HL-60/S4 treated with retinoic acid at 250 ng/mL for 4 days and 3 days (cell line): ENCODE measurements at regions not wholly inside any gene's neighbourhood (a gene's known extent, or its start where the extent isn't known, plus 50 kb on each side); places are given as distances from the start of the nearest gene placed in this dataset.
"Not testable (repeated sequence)": the region's sequence is repeated elsewhere in the genome, so short reads cannot be mapped to it uniquely, and the experiment has no call there.

ENCODE experiments used
- in situ Hi-C: fragments of 300-500 bp; cut with MboI; formaldehyde crosslinking; loops from 2 replicates; pipeline ENCODE4 v1.7.0; 2022; ENCODE audit warnings: low sequenced_read_pairs

GRCh38 chr2:111519071-111519470 is 364.9 kb downstream of the ANAPC1 start:
- in situ Hi-C loops: no loop called here

DNA sequence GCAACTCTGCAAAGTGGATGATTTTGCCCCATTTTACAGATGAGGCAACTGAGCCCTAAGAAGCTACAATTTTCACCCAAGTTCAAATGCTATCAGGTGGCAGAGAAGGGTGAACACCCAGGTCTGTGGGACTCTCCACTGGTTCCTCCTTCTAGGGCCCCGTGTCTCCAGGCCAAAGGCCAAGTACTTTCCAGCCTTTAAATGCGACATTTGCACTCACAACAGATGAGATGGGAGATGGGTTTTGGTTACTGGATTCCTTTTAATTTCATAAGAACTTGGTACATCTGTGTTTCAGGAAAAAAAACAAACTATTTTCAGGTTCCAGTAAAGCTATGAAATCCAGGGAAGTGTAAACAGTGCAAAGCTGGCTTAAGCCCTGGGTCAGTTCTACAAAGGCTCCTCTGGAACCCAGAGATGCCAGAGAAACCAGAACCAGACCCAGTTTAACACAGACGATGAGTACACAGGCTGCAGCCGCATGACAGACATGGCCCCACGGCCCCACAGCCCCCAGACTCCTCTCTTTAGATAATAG is 361.7 kb downstream of the ANAPC1 start:
- in situ Hi-C loops: no loop called here

- in situ Hi-C loops: no loop called here
Measured at GRCh38 chr2:111523009-111523408, 361.0 kb downstream of the ANAPC1 start.

DNA sequence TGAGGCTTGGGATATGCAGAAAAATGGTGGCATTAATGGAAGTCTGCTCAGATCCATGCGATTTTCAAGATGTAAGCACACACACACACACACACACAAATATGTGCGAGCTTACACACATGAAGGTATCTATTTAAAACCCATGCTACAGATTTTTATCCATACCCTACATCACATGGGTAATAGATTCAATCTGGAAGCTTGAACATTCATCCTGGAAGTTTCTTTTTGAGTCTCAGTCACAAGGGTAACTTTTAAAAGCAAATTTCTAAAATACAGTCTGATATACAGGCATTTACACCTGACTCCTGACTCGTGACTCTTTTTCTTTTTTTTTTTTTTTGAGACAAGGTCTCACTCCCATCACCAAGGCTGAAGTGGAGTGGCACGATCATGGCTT is 359.0 kb downstream of the ANAPC1 start:
- in situ Hi-C loops: not testable (repeated sequence)

DNA sequence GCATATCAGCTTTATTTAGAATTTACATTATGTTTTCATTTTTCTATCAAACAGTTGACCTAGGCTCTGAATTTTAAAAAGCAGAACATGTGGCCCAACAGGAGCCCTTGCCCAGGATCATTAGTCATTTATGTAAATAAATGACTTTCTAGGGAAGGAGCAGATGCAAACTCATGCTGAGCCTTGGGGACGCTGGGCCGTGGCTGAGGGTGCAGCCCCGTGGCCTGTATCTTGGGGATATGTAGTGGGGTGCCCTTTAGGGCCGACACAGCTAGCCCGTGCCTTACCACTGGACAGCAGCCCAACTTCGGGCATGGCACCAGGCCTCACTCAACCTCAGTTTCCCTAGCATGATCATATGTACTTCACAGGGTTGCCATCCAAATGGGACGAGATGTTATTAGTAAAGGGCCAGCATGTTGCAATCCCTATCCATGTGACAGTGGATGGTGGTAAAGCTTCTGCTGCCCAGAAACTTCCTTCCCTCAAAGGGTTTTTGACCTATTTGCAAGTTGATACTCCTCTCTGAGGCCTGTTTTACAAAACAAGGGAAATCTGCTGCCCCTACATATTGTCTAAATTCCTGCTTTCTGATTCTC is 357.9 kb downstream of the ANAPC1 start:
- in situ Hi-C loops: not testable (repeated sequence)

GRCh38 chr2:111527707-111528400 is 356.1 kb downstream of the ANAPC1 start:
- in situ Hi-C loops: not testable (repeated sequence)

- in situ Hi-C loops: not testable (repeated sequence)
Measured at GRCh38 chr2:111529022-111529421, 355.0 kb downstream of the ANAPC1 start.

DNA sequence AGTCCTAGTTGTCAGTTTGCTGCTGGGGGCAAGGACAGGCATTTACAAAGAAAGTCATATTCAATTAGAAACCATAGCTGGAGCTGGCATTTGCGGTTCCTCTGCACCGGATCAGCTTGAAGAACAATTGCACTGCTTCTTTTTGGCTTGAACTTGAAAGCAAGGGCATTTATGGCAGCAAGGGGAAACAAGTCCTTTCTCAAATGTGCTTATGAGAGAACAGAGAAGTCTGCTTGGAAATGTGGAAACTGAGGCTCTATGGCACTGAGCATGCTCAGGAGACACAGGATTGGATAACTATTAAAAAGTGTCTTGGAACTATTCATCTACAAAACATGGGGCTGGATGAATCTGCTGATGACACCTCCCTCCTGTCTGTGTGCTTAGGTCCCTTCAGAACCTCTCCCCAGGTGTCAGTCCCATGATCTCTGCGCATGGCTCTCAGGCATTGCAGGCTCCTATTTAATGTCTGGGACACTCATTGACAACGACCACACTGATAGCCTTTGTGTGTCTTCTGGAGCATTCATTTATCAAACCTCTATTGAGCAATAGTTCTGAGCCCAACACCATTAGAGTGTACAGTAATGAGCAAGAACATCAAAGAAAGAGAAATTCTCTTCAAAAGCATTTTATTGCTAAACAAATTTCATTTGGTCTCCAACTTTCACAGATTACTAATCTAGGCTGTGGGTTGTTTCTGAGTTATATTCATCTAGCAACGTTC is 353.6 kb downstream of the ANAPC1 start:
- in situ Hi-C loops: not testable (repeated sequence)

DNA sequence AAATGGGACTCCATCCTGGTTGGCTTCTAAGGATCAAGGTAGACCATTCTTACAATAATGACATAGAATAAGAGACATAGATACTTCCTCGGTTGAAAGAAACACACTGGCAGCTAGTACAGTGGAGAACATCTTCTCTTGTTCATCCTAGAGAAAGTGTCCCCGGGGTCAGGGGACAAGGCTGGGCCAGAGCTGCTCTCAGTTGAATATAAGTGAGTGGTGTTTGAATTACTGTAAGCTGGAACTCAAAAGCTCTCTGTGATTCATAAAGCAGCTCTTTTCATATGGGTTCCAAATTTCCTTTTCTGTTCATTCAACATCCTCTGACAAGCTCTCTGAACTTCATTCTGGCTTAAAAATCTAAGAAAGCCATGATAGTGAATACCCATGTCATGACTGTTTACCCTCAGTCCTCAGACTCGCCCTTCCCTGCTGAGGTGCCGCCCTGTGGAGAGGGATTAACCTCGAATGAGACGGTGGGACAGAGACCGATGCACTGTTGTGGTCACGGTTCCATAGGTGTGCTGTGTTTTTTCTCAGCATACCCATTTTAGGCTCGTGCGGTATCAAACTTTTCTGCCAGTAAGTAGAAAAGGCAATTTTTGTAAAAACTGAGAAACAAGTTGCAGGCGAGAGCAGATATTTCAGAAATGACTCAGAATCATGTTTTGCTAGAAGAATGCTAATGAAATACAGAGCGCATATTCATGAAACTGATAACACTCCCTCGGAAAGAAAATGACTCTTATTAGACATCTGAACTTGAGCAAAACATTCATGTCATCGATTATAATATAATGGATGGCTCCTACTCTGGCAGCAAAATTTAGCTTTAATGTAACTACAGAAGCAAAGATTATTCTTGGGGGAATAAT is 351.1 kb downstream of the ANAPC1 start:
- in situ Hi-C loops: not testable (repeated sequence)

GRCh38 chr2:111533557-111534247 is 350.3 kb downstream of the ANAPC1 start:
- in situ Hi-C loops: not testable (repeated sequence)

GRCh38 chr2:111534910-111535352 is 349.1 kb downstream of the ANAPC1 start:
- in situ Hi-C loops: no loop called here

GRCh38 chr2:111535404-111535803 is 348.6 kb downstream of the ANAPC1 start:
- in situ Hi-C loops: no loop called here

DNA sequence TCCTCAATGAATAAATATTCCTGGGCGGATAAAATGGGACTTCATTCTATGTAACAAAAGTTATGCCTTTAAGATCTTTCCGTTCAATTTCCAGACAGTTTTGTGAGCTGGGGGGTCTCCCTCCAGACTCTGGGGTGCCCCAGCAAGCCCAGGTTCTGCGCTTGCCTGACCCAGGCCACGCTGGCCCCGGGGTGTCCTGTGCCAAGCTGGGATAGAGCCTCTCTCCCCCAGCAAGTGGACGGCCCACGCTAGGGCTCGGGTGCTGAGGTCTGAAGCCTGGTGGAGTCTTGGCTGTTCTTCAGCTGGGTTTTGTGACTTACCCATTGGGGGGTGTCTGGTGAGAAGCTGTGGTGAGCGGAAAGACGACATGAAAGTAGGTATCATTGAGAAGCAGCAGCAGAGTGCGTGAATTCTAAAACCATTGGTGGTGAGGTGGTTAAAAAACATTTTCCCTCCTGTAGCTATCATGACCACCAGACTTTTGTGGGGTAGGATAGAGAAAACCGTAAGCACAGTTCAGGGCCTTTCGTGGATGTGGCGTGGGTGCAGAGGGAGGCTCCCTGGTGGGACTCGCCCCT is 346.8 kb downstream of the ANAPC1 start:
- in situ Hi-C loops: no loop called here

DNA sequence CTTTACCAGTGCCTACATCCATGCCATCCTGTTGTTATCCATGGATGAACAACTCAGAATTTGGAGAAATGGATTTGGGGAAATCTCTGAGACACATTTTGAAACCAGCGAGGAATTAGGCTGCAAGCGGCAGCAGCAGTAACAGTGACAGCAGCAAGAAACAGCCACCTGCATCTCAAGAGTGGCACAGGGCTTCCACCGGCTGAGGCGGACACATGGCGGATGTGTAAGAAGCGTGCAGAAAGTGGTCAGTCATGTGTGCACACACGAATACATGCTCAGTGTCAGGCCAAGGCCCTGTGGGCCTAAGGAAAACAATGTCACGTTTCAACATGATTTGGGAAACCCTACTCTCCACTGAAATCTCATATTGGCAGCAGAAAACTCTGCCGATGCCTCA is 344.0 kb downstream of the ANAPC1 start:
- in situ Hi-C loops: not testable (repeated sequence)

GRCh38 chr2:111542120-111542774 is 341.7 kb downstream of the ANAPC1 start:
- in situ Hi-C loops: not testable (repeated sequence)

GRCh38 chr2:111544006-111544405 is 340.0 kb downstream of the ANAPC1 start:
- in situ Hi-C loops: not testable (repeated sequence)

DNA sequence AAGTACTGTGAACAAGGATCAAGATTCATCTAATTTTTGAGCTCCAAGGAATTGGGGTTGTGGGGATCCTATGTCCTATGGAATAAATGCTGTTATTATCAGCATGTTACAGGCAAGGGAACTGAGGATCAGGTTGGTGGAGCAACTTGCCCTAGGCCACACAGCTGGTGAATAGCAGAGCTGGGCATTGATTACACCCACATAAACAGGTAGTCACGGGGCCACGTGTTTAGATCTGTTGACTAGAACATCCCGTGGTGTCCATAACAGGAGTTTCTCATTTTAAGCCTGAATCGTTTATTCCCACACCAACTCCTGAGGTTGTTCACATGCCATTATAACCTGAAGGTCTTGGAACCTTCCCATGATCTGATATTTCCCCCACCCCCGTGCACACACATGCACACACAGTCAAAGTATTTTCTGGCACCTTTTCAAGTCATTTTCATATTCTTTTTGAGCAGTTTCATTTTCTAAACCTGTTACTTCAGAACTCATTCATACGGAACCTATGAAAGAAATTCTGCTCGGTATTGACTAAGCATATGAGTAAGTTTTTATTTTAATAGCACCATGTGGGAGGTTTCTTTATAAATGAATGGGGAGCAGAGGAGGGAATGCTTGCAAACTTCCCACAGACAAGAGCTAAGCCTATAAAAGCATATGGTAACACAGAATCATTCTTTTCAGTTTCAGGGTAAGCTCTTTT is 338.1 kb downstream of the ANAPC1 start:
- in situ Hi-C loops: not testable (repeated sequence)

- in situ Hi-C loops: not testable (repeated sequence)
Measured at GRCh38 chr2:111546578-111546977, 337.4 kb downstream of the ANAPC1 start.

DNA sequence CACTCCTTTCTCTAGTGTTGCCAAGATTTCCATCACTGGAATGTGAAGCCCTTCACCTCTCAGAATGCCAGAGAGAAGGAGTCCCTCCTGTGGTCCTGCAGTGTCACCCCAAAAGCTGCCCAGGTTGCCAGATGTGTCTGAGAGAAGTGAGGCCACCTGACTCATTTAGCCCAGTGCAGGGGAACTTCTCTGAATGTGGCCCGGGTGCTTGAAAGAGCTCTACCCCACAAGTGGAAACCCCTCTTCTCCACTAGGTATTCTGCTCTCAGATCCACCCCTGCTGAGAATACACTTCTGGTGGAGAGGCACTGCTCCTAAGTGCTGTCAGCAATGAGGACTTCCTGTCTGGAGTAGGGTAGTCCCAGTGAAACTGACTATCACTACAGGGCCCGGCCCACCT is 334.8 kb downstream of the ANAPC1 start:
- in situ Hi-C loops: not testable (repeated sequence)
